ENCODE measurements at regions not wholly inside any gene's neighbourhood (a gene's known extent, or its start where the extent isn't known, plus 50 kb on each side); places are given as distances from the start of the nearest gene placed in this dataset.

- TF ChIP-seq CTCF (conservative IDR thresholded peaks at IDR 0.05; ENCODE audit: low read length) (no peak), EZH2phosphoT487 (IDR thresholded peaks at IDR 0.05; ENCODE audit: borderline replicate concordance, low read depth, low read length) (no peak)
Observed at GRCh38 chr4:63460075-63460474, 949.2 kb downstream of the TECRL start.

All from OCI-LY7 (cell line).